C4-2B (cell line): ENCODE measurements at regions not wholly inside any gene's neighbourhood (a gene's known extent, or its start where the extent isn't known, plus 50 kb on each side); places are given as distances from the start of the nearest gene placed in this dataset.

ENCODE experiments used
- H3K27ac ChIP-seq: fragments of 450-650 bp; 2 replicates; pipeline ENCODE4 v1.5.1; 2017
- ZFX ChIP-seq: fragments of 450-650 bp; IDR thresholded peaks from 2 replicates; pipeline ENCODE4 v1.6.1; 2017
- TF ChIP-seq, protein P1 (sequence below): fragments of 450-650 bp; conservative IDR thresholded peaks from 2 replicates; pipeline ENCODE4 v1.5.1; 2017; ENCODE audit warnings: mild to moderate bottlenecking

DNA sequence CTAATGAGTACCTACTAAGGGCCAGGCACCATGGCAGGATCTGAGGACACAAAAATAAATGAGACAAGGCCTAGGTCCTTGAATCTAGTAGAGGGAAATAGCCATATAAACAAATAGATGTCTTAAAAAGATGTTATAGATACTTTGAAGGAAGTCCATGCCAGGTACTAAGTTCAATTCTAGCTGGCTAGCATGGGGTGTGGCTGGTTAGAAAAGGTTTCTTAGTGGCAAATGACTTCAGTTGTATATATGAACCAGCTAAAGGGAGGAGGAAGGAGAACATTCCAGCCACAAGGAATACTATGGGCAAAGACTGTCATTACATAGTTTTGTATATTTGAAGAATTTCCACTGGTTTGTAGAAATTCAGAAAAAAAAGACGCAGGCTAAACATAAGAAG lies 133.6 kb upstream of the BMP4 start:
- no peak overlapping the region for H3K27ac ChIP-seq

DNA sequence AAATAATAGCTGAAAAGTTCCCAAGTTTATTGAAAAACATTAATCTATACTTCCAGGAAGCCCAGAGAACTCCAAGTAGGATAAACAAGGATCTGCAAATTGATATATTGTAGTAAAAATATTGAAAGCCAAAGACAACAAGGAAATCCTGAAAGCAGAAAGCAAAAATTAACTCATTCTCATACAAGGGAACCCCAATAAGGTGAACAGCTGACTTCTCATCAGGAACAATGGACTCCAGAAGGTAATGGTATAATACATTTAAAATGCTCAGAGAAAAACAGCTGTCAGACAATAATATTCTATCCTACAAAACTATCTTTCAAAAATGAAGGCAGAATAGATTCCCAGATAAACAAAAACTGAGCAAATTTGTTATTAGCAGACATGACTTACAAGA lies 138.1 kb upstream of the BMP4 start:
- TF ChIP-seq, protein P1, sequence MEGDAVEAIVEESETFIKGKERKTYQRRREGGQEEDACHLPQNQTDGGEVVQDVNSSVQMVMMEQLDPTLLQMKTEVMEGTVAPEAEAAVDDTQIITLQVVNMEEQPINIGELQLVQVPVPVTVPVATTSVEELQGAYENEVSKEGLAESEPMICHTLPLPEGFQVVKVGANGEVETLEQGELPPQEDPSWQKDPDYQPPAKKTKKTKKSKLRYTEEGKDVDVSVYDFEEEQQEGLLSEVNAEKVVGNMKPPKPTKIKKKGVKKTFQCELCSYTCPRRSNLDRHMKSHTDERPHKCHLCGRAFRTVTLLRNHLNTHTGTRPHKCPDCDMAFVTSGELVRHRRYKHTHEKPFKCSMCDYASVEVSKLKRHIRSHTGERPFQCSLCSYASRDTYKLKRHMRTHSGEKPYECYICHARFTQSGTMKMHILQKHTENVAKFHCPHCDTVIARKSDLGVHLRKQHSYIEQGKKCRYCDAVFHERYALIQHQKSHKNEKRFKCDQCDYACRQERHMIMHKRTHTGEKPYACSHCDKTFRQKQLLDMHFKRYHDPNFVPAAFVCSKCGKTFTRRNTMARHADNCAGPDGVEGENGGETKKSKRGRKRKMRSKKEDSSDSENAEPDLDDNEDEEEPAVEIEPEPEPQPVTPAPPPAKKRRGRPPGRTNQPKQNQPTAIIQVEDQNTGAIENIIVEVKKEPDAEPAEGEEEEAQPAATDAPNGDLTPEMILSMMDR: no peak
- no peak for TF ChIP-seq ZFX

More for the DNA sequence above, 133.6 kb upstream of the BMP4 start:
- no peak for TF ChIP-seq ZFX
- TF ChIP-seq, protein P1: no peak

DNA sequence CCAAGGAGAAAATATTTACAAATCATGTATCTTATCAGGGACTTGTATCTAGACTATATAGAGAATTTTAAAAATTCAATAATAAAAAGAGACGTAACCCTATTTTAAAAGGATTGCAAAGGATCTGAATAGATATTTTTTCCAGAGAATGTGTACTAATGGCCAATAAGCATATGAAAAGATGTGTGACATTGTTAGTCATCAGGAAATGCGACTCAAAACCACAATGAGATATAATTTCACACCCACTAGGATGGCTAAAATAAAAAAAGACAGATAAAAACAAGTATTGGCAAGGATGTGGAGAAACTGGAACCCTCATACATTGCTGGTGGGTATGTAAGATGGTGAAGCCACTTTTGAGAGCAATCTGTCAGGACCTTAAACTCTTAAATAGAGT lies 141.9 kb upstream of the BMP4 start:
- H3K27ac ChIP-seq: no peak overlapping the region
- TF ChIP-seq, protein P1: no peak
- no peak for TF ChIP-seq ZFX

More for the DNA sequence above, 138.1 kb upstream of the BMP4 start:
- H3K27ac ChIP-seq: no peak overlapping the region

DNA sequence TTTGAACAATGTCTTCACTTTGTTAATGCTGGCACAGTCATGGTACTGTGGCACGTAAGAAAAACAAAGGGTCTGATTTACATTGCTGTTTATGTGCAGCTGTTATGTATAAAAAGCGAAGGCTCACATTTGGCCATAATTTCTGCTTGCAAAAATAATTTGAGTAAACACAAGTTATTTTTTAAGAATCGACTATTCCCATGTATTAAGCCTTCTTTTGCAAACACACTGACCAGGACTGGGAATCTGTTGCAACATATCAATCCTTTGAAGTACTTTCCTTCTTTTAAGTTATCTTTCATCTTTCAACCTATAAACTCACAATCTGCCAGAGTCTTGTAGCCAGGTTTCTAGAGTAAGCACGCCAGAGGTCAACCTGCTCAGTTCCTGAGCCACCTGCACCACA lies 145.4 kb upstream of the BMP4 start:
- TF ChIP-seq ZFX: no peak
- TF ChIP-seq, protein P1: no peak
- no peak overlapping the region for H3K27ac ChIP-seq

DNA sequence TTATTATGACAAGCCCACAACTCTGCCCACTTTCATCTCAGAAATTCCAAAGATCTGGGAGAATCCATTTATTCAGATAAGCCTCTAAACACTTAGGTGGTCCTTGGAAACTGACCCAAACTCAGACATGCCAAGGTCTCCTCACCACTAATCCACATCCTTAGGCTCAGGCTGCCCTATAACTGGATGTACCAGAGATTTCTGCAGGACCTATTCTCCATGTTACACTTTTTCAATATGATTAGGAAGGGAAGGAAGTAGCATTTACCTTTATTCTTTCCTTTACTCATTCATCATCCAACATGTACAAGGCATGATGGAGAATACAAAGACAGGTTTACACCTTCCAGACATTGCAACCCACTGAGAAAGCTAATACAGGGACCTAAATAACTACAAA lies 145.9 kb upstream of the BMP4 start:
- H3K27ac ChIP-seq: no peak overlapping the region
- TF ChIP-seq, protein P1: no peak
- TF ChIP-seq ZFX: no peak

DNA sequence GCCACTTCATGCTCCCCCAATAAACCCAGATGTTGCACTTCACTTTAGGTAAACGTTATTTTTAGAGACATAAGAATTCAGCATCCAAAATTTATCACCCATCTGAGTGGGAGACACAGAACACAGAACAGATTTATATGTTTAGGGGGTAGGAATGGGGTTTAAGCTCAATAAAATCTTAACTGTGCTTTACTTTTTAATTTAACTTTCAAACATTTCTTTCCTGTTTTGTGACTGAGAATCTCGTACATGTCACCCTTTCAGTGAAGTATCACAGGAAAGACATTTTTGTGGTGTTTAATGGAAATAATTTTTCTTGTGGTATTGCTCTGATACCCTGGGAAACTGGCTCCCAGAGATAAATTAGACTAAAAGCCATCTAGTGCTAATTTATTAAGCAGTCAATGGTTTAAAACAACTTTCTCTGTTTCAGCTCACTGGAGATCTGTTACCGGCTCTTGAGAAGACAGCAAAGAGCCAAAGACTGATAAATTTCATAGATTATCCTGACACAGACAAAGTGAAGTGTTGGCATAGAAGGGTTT lies 148.0 kb upstream of the BMP4 start:
- H3K27ac ChIP-seq: no peak overlapping the region
- no peak for TF ChIP-seq ZFX
- TF ChIP-seq, protein P1: no peak

DNA sequence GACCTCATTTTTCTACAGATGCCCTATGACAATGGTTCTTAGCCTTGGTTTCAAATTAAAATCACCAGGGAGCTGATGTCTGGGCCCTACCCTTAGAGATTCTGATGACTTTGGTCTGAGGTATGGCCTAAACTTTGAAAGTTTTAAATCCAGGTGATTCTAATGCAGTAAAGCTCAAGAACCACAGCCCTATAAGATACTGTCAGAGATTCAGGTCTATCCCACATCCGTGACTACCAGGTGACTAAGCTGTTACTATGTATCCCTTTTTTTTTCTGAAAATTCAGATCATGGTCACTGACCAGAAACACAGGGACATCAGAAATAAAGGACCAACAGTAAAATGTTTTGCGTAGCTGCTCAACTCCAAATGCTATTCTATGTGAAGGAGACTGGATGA lies 148.8 kb upstream of the BMP4 start:
- H3K27ac ChIP-seq: no peak overlapping the region
- TF ChIP-seq, protein P1: no peak
- TF ChIP-seq ZFX: no peak
